ENCODE measurements at regions not wholly inside any gene's neighbourhood (a gene's known extent, or its start where the extent isn't known, plus 50 kb on each side); places are given as distances from the start of the nearest gene placed in this dataset.

- no peak for TF ChIP-seq CTCF (conservative IDR thresholded peaks at IDR 0.05; ENCODE audit: low read depth, low read length)
- no peak for DNase-seq (ENCODE audit: low read depth)
- no peak overlapping the region for H3K4me3 ChIP-seq (ENCODE audit: low read length)
These were observed 381.0 kb upstream of the NRP1 start for GRCh38 chr10:33715303-33715975.

- DNase-seq (ENCODE audit: low read depth): no peak
- no peak for TF ChIP-seq CTCF (conservative IDR thresholded peaks at IDR 0.05; ENCODE audit: low read depth, low read length)
- H3K4me3 ChIP-seq (ENCODE audit: low read length): no peak overlapping the region
These were observed 378.4 kb upstream of the NRP1 start for GRCh38 chr10:33712825-33713224.

GRCh38 chr10:33710006-33710405 lies 375.5 kb upstream of the NRP1 start:
- H3K4me3 ChIP-seq (ENCODE audit: low read length): no peak overlapping the region
- DNase-seq (ENCODE audit: low read depth): no peak
- TF ChIP-seq CTCF (conservative IDR thresholded peaks at IDR 0.05; ENCODE audit: low read depth, low read length): no peak

GRCh38 chr10:33709008-33709753 lies 374.7 kb upstream of the NRP1 start:
- H3K4me3 ChIP-seq (ENCODE audit: low read length): no peak overlapping the region

GRCh38 chr10:33708561-33708960 lies 374.1 kb upstream of the NRP1 start:
- TF ChIP-seq CTCF (conservative IDR thresholded peaks at IDR 0.05; ENCODE audit: low read depth, low read length): no peak
- DNase-seq (ENCODE audit: low read depth): no peak
- H3K4me3 ChIP-seq (ENCODE audit: low read length): no peak overlapping the region

More at GRCh38 chr10:33709008-33709753, 374.7 kb upstream of the NRP1 start:
- TF ChIP-seq CTCF (conservative IDR thresholded peaks at IDR 0.05; ENCODE audit: low read depth, low read length): no peak
- no peak for DNase-seq (ENCODE audit: low read depth)

- H3K4me3 ChIP-seq (ENCODE audit: low read length): no peak overlapping the region
- DNase-seq (ENCODE audit: low read depth): no peak
- TF ChIP-seq CTCF (conservative IDR thresholded peaks at IDR 0.05; ENCODE audit: low read depth, low read length): no peak
These were observed 372.3 kb upstream of the NRP1 start for GRCh38 chr10:33706746-33707145.

GRCh38 chr10:33706191-33706590 lies 371.7 kb upstream of the NRP1 start:
- no peak for DNase-seq (ENCODE audit: low read depth)
- no peak overlapping the region for H3K4me3 ChIP-seq (ENCODE audit: low read length)
- no peak for TF ChIP-seq CTCF (conservative IDR thresholded peaks at IDR 0.05; ENCODE audit: low read depth, low read length)
